Left lobe of liver (tissue), 2 donors: ENCODE measurements at regions not wholly inside any gene's neighbourhood (a gene's known extent, or its start where the extent isn't known, plus 50 kb on each side); places are given as distances from the start of the nearest gene placed in this dataset.

Source experiments
- ATAC-seq: fragments of 200-7000 bp; cut with Tn5 transposase; one replicate; pipeline ENCODE4 v1.9.1; 2020; ENCODE audit warnings: mild to moderate bottlenecking, moderate library complexity
- DNase-seq: peaks from one replicate; pipeline ENCODE4 v3.0.0-alpha.2; 2020; ENCODE audit warnings: low spot score
- donor health status: DM: no; HTN: no; CAD: no; lungs with moderate emphysema.
- donor health status: DM: no; HTN: yes; CAD: no.

DNA sequence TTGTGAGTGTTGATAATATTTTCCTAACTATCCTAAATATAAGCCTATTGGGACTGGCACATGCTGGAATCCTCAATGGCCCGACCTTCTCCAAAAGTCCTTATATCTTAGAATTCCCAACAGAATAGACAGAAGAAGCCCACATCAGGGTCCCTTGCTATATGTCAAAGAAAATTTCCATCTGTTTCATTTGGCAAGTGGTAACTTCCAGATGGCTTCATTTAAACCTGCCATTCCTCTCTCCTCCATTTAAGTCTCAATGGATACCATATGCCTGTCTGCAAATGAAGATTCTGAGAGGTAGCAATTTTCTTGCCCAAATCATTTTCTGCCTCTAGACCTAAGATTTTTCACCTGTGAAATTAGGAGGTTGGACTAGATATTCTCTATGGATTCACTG is 73.1 kb upstream of the KCNA4 start:
- no peak for DNase-seq

DNA sequence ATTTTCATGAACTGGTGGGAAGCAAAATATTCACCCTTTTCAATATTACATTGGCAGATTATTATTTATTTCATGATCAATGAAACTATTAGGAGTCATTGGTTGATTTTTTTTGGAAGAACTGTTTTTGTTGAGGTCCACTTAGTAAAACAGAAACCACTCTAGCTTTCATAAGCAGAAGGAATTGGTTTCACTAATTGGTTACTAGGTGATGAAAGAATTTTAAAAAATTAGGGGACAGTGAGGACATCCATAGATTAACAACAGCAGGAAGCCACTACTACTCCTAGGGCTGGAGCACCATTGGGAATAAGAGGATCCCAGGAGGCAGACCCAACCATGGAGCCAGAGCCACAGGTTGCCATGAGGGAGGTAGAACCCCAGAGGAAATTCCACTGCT is 74.4 kb upstream of the KCNA4 start:
- no peak for ATAC-seq
- DNase-seq: no peak

More for the DNA sequence above, 73.1 kb upstream of the KCNA4 start:
- ATAC-seq: no peak

DNA sequence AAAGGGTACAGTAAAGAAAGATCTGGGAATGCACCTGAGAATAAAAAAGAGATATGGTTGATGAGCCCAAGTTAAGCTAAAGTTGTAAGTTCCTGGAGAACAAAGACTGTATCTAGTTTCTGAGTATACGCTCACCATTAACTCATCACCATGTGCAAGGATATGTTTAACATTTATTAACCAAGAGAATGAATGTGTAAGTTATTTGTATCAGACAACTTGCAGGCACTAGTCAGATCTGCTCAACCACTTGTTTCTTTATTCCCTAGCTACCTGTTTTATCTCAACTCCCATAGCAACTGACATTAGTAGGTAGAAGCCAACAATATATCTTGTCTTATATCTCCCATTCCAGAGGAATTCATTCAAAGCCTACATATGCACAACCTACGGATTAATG is 74.9 kb upstream of the KCNA4 start:
- DNase-seq (no peak), ATAC-seq (no peak)

DNA sequence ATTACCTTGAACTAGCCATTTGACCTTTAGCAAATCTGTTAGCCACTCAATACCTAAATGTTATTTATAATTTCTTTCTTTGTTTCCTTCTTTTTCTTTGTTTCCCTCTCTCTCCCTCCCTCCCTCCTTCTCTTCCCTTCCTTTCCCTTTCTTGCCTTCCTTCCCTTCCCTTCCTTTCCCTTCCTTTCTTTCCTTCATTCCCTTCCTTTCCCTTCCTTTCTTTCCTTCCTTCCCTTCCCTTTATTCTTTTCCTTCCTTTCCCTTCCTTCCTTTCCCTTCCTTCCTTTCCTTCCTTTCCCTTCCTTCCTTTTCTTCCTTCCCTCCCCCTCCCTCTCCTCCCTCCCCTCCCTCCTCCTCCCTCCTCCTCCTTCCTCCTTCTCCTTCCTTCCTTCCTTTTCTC is 75.7 kb upstream of the KCNA4 start:
- DNase-seq (no peak), ATAC-seq (no peak)

DNA sequence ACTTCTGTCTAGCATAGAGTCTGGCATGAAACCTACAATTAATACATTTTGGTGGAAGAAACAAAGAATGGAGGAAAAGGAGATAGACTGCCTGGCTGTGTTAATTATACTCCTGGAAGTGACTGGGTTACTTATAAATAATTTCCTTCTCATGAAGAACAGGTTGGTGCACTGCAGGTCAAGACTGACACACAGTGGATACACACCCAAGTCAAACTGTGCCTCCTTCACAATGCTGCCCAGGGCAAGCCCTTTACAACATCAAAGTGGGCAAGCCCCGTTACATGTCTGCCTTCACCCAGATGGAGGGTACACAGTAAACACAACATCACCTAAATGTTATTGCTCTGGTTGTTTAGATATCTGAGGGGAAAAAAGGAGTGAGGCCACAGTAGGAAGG is 83.7 kb upstream of the KCNA4 start:
- no peak for ATAC-seq
- DNase-seq: no peak

DNA sequence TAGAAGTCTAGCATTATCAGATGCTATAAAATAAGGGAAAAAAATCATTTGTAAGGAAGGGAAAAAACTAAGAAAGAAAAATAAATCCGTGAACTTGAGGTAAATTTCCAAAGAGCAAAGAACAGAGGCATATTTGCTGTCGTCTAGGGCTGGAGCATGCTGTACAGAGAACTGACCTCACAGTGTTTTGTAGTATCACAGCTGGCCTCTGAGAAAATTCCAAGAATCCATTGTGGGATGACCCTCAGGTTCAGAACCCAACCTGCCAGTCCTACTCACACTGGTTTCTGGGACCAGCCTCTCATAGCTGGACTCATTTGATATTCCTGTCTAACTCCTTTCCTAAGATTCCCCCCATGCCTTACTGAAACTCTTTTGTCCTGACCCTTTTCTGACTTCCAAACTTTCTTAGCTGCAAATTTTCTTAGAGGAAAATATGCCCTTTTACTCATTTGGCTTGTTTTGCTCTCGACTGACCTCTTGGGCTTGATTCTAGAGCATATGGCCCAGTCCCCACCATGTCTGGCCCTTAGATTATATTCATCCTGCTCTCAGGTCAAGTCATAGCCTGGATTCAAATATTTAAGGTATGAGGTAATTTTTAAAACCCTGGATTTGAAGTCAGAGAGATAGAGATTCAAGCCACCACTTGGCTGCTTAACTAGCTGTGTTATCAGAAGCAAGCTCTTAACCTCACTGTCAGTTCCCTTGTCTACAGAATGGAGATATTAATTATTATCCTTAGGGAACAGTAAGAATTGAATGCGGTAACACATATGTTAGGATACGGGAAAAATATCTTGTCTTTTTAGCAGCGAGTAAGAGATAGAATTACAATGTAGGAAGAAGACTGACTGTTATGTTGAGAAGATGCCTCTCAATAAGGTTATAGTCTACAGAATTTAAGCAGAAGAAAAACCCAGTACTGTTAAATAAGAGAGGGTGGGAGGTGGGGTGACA is 89.7 kb upstream of the KCNA4 start:
- ATAC-seq (no peak), DNase-seq (no peak)

DNA sequence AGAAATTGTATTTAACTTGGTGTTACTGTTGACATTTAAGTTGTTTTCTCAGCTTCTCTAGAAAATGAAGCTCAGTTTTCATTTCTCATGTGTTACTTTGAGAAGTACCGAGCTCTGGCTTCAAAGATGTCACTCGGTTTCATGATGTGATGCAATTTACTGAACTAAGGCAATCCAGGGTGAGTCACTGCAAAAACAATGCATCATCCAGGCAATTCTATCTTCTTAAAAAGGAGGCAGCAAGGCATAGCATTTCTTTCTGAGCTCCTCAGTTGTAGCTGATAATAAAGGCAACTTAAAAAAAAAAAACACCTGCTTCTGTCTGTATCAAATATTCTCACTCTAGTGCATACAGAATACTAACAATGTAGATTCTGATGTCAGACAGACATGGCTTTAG is 91.1 kb upstream of the KCNA4 start:
- DNase-seq: no peak
- ATAC-seq: no peak

DNA sequence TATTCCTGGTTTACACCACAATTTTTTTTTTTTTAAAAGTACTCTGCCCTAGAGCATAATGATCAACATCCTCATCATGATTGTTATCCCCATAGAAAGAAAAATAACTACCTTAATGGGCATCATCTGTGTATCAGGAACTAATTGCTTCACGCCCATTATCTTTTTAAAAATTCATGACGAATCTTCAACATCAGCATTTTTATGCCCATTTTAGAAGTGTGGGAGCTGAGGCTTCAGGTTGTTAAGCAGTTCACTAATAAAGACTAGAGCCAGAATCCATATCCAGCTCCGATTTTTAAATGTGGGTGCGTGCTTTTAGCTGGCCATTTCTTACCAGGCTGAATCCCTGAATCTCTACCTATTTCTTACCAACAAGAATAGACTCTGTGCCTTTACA is 92.9 kb upstream of the KCNA4 start:
- DNase-seq (no peak), ATAC-seq (no peak)

DNA sequence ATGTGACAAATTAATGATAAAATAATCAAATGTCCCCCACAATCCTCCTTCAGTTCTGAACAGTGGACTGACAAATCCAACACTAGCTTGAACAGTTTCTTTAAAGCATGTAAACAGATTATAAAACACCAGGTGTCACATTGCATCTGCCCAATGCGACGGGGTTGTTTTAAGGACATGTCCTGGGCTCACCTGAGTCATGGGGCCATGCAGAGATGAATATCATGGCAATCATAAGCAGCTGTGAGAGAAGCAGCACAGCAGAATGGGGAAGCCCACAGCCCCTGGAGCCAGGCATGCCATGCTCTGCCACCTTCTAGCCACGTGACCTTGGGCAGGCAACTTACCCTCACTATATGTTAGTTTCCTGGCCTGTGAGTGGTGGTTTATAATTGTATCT is 93.9 kb upstream of the KCNA4 start:
- ATAC-seq (no peak), DNase-seq (no peak)

DNA sequence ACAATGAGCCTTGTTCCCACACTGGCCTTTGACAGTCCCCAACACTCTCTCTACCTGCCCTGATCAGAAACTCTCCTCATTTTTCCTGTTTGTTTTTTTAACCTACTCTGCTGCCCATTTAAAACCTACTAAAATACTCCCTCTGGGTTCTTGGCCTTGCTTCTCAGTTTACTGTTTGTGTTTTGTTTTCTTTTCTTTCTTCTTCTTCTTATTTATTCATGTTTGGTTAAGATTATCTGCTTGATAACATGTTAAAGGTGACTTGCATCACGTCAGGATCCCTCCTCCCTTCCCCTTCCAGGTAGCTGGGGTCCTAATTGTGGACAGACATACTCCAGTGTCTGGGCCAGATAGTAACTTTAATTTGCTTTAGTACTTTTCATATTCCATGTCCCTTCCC is 95.0 kb upstream of the KCNA4 start:
- ATAC-seq: no peak
- DNase-seq: no peak

DNA sequence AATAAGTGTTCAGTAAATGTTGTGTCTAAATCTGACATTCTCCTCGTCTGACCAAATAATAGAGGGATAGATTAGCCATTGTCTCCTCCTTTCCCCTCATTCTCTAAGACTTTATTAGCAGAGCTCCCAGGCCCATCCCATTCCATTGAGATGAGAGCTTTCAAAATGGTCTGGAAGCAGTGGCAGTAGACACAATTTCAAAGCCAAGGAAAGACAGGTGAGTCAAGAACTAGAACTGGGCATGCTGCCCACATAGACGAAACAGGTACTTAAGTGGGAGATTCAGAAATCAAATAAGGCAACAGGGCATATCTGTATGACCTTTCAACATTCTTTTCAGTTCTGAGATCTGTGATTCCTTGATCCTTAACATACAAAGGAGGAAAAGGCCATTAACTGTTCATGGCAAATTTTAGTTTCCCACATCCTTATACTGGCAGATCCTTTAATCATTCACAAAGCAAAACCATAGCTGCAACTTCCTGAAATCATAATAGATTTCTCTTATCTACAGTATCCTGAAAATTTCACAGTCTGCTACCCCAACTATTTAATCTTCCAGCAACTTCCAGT is 96.6 kb upstream of the KCNA4 start:
- no peak for ATAC-seq
- DNase-seq: no peak

DNA sequence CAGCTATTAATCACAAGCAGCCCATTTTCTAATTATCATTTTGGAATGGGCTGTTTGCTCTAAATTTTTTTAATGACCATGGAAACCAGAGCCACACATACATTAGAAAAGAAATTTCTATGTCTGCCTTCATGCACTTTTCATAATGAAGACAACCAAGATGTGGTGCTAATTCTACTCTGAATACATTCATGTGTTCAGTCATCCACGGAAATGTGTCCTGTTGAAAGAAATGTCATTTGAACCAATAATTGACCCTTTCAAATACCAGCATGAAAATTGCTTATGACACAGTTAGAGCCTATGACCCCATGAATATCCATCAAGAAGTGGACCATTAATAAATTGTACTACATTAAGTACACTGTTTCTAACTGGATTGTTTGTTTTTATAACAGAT is 99.7 kb upstream of the KCNA4 start:
- ATAC-seq (no peak), DNase-seq (no peak)

DNA sequence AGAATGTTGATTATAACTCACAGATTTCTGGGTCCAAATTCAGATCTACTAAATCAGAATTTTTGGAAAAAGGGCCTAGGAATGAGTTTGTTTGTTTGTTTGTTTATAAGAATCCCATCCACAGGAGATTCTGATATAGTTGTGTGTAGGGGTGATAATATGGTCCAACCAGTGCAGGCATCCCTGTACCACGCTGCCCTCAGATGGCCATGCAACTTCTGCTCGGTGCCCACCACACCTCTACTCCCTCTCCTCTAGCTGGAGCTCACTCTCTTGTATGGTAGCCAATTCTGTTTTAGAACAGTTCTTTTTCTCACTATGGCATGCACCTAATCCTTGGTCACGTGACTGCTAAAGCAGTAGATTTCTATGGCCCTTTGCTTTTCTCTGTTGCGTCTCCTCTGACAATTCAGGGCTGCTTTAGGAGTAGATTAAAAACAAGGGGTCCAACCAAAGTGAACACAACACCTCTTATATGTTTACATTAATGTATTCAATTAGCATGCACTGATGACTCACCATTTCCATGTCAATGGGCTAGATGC is 103.3 kb upstream of the KCNA4 start:
- ATAC-seq (no peak), DNase-seq (no peak)

DNA sequence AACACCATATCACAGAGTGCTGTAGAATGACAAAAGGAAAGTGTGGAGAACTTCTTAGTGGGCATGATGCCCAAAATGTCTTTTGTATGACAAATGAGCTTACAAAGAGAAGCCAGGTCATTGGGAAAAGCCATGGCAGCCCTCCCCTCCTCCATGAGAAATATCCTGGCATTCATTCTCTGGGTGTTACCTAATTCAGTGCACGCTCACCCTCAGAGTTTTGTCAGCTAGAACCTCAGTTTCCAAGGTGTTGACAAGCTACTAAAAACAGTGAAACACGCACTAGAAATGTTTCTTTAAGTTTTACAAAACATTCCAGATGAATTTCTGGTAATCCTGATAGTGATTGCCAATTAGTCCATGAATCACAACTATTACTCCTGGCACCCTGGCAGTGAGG is 105.4 kb upstream of the FSHB start:
- DNase-seq (no peak), ATAC-seq (no peak)

DNA sequence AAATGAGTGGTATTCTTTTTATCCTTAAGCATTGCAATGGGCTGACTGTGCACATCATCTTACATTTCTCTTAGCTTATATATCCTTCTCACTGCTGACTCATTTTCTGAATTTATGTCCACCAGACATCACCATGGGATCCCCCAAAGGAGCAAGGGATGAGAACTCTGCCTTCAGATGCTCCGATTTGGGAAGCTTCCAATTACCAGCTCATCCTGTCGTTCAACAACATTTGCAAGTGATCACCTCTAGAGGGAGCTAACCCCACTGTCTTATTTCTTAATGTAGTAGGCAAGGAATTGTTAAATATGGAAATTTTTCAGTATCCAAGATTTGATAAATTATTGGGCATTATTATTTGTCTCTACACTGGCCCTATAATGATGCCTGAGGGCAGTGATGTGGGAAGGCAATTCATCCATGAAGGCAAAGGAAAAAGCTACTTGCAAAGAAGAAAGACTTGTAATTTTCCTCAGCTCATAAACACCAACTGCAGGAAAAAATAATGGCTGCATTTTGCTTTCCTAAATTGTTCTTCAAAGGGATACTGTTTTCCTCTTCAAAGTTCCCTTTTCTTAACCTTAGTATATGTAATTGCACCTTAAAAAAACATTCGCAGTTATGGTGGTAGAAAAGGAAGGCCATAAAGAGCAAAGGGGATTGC is 102.4 kb upstream of the FSHB start:
- ATAC-seq (peak; percentile 71), DNase-seq (no peak)

DNA sequence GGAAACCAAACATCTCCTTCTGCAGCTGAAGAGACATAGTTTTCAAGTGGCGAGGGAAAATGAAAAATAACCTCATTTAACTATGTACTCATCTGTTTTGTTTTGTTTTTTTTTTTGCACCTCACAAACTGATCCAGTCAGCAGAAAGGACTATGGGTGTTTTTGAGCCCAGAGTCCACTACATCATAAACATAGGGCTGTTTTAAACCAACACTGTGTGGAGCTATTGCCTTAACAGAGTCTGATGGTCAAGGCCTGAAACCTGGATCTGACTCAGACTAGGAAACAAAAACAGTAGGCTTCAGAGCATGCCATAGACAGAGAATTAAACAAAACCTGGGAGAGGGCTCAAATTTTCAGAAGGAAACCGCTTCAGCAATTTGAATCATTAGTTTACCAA is 99.3 kb upstream of the FSHB start:
- ATAC-seq: peak; percentile 97
- no peak for DNase-seq

DNA sequence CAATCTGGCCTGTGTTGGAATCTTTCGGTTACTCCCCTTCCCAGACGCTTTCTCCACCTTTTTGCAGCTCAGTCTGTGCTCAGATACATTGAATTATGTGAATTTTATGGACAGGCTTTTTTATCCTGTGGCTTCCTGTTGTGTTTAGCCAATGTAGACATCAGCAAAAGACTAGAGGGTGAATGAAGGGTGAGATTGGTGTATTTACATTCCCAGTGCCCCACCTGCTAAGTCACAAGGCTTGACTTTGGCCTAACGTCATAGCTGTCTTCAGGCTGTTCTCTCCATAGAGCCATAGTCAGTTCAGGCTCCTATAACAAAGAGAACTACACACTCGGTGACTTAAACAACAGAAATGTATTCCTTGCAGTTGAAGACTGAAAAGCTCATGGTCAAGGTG is 97.5 kb upstream of the FSHB start:
- DNase-seq (no peak), ATAC-seq (no peak)

DNA sequence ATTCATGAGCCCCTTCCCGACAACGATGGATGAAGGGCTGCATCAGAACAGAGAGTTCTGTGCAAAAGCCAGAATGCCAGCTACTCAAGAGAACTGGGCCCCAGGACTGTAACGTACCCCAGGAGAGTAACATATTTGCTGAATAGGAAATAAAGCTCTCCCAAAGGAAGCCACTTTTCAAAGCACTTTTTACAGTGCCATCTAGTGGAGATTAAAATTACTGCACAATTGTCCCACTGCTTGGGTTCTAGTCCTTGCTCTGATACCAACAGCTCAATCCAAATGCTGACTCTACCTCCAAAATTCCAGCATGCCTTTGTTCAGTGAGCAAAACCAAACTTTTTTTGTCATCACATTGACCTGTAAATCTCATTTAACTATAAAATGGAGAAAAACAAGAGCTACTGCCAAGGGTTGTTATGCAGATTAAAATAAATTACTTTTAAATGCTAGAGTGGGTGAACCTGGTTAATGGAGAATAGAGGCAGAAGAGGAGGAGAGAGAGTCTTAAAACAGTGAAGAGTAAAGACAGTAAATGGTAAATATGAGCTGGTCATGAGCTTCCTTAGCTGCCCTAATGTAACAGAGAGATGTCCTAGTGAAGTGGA is 87.6 kb upstream of the FSHB start:
- ATAC-seq (peak; percentile 85), DNase-seq (no peak)

DNA sequence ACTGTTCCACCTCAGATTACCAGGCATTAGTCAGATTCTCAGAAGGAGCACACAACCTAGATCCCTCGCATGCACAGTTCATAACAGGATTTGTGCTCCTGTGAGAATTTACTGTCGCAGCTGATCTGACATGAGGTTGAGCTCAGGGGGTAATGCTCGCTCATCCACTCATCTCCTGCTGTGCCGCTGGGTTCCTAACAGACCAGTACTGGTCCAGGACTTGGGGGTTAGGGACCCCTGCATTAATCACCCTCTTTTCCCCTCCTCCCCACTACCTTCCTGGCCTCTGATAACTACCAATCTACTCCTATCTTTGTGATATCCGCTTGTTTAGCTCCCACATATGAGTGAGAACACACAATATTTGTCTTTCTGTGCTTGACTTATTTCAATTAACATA is 83.5 kb upstream of the FSHB start:
- DNase-seq (no peak), ATAC-seq (no peak)

DNA sequence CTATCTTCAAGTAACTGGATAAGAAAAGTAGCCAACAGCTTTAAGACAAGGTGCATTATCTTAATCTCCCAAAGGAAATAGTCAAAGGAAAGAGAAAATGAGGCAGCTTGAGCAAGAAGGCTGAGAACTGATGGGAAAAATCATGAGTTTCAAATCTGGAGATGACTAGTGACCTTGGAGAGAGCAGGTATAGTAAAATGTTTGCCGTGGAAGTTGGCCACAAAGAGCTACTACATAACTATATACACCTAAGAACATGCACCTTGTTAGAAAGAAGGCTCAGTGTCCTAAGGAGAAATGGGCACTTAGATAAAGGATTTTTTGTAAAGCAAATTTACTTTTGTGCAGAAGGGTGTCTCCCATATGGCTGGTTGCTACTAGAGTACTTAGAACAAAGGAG is 80.8 kb upstream of the FSHB start:
- DNase-seq: no peak
- no peak for ATAC-seq

DNA sequence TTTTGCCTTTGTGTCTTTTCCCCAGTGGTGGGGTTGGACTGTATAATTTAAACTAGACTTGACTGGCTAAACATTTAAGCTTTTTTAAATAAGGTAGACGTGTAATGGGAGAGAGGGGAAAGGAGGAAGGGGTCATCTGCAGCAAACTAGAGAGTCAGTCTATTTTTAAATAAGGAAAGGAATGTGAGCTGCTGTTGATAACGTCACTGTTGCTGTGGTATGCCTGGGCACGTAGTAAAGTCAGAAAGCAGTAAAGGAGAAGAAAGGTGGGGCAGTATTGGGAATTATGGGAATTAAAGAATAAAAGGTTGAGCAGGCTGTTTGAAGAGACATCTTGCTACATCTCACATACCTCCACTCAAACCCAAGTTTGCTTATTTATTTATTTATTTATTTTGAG is 80.4 kb upstream of the FSHB start:
- DNase-seq: no peak
- ATAC-seq: no peak

DNA sequence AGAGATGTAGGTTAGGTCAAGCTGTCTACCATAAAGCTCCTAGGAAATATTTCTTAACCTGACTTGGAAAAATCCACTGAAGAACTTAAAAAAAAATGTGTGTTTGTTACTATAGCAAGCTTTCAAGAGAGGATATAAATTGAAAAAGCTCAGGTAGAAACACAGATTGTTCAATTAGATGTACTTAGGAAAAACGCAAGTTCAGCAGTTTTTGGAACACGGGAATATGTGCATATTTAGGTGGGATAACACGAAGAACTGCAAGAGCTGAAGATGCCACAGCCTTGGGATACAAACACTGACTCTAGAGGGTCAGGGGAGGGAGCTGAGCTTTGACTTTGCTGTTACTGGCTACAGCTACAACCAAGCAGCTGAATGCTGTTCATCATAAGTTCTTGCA is 77.8 kb upstream of the FSHB start:
- ATAC-seq (no peak), DNase-seq (no peak)
